H9 (cell line): ENCODE measurements at regions not wholly inside any gene's neighbourhood (a gene's known extent, or its start where the extent isn't known, plus 50 kb on each side); places are given as distances from the start of the nearest gene placed in this dataset.

ENCODE experiments used
- DNase-seq: peaks from one replicate; pipeline ENCODE4 v3.0.0-alpha.2; 2017
- H2AFZ ChIP-seq: one replicate; pipeline ENCODE4 v1.6.1; 2013; ENCODE audit warnings: mild to moderate bottlenecking, low read length, control low read depth, moderate library complexity
- H2AK5ac ChIP-seq: 2 replicates; pipeline ENCODE4 v1.6.1; 2013; ENCODE audit warnings: low read length, control low read depth, mixed read lengths; ENCODE audit not compliant: insufficient read length
- H2BK120ac ChIP-seq: one replicate; pipeline ENCODE4 v1.6.1; 2013; ENCODE audit warnings: low read depth, mild to moderate bottlenecking, low read length, control low read depth, inconsistent platforms; ENCODE audit not compliant: poor library complexity, severe bottlenecking
- H2BK12ac ChIP-seq: 2 replicates; pipeline ENCODE4 v1.6.1; 2013; ENCODE audit warnings: low read length, control low read depth, mixed read lengths, low read depth; ENCODE audit not compliant: insufficient read length
- H2BK15ac ChIP-seq: 2 replicates; pipeline ENCODE4 v1.6.1; 2013; ENCODE audit warnings: low read depth, low read length, control low read depth
- H2BK20ac ChIP-seq: one replicate; pipeline ENCODE4 v1.6.1; 2013; ENCODE audit warnings: low read depth, mild to moderate bottlenecking, low read length, control low read depth, inconsistent platforms; ENCODE audit not compliant: poor library complexity, severe bottlenecking
- H2BK5ac ChIP-seq: 2 replicates; pipeline ENCODE4 v1.6.1; 2013; ENCODE audit warnings: low read length, control low read depth, mixed read lengths; ENCODE audit not compliant: insufficient read length
- H3K14ac ChIP-seq: 2 replicates; pipeline ENCODE4 v1.6.1; 2013; ENCODE audit warnings: low read length, control low read depth; ENCODE audit not compliant: insufficient read depth
- H3K18ac ChIP-seq: 2 replicates; pipeline ENCODE4 v1.6.1; 2013; ENCODE audit warnings: low read depth, mild to moderate bottlenecking, mixed read lengths, low read length, control low read depth; ENCODE audit not compliant: insufficient read length
- H3K23ac ChIP-seq: 2 replicates; pipeline ENCODE4 v1.6.1; 2013; ENCODE audit warnings: low read length, control low read depth, mixed read lengths, low read depth; ENCODE audit not compliant: insufficient read length
- H3K23me2 ChIP-seq: 2 replicates; pipeline ENCODE4 v1.6.1; 2013; ENCODE audit warnings: low read depth, mild to moderate bottlenecking, mixed read lengths, low read length, control low read depth; ENCODE audit not compliant: insufficient read length, poor library complexity, severe bottlenecking
- H3K27ac ChIP-seq: 2 replicates; pipeline ENCODE4 v1.5.1; 2013; ENCODE audit warnings: low read length, control low read depth, mixed read lengths, low read depth; ENCODE audit not compliant: insufficient read length
- H3K27me3 ChIP-seq: 2 replicates; pipeline ENCODE4 v1.6.1; 2013; ENCODE audit warnings: low read length, control low read depth, inconsistent platforms; ENCODE audit not compliant: insufficient read depth
- H3K4ac ChIP-seq: 2 replicates; pipeline ENCODE4 v1.6.1; 2013; ENCODE audit warnings: low read depth, mild to moderate bottlenecking, control low read depth, inconsistent platforms, low read length, moderate library complexity
- H3K4me1 ChIP-seq: 2 replicates; pipeline ENCODE4 v1.6.1; 2013; ENCODE audit warnings: low read length, control low read depth, inconsistent platforms; ENCODE audit not compliant: insufficient read depth
- H3K4me2 ChIP-seq: 2 replicates; pipeline ENCODE4 v1.6.1; 2013; ENCODE audit warnings: low read length, control low read depth, mixed read lengths; ENCODE audit not compliant: insufficient read length, insufficient read depth
- H3K56ac ChIP-seq: 2 replicates; pipeline ENCODE4 v1.6.1; 2013; ENCODE audit warnings: low read depth, mild to moderate bottlenecking, mixed read lengths, low read length, control low read depth; ENCODE audit not compliant: insufficient read length
- H3K79me1 ChIP-seq: 2 replicates; pipeline ENCODE4 v1.6.1; 2013; ENCODE audit warnings: low read depth, mild to moderate bottlenecking, moderate library complexity, low read length, control low read depth, inconsistent platforms; ENCODE audit not compliant: insufficient read depth, poor library complexity, severe bottlenecking
- H3K79me2 ChIP-seq: 2 replicates; pipeline ENCODE4 v1.6.1; 2013; ENCODE audit warnings: low read length, control low read depth, inconsistent platforms; ENCODE audit not compliant: insufficient read depth
- H3K9ac ChIP-seq: 2 replicates; pipeline ENCODE4 v1.6.1; 2013; ENCODE audit warnings: low read length, control low read depth, mixed read lengths; ENCODE audit not compliant: insufficient read length; ENCODE audit errors: extremely low read depth
- H3K9me3 ChIP-seq: one replicate; pipeline ENCODE4 v1.6.1; 2013; ENCODE audit warnings: low read depth, low read length, inconsistent platforms; ENCODE audit not compliant: control insufficient read depth
- H3T11ph ChIP-seq: one replicate; pipeline ENCODE4 v1.6.1; 2013; ENCODE audit warnings: mild to moderate bottlenecking, low read length, control low read depth, inconsistent platforms
- H4K20me1 ChIP-seq: one replicate; pipeline ENCODE4 v1.6.1; 2013; ENCODE audit not compliant: control insufficient read depth, insufficient read length, insufficient read depth
- H4K5ac ChIP-seq: 2 replicates; pipeline ENCODE4 v1.6.1; 2013; ENCODE audit warnings: low read depth, mild to moderate bottlenecking, mixed read lengths, low read length, control low read depth; ENCODE audit not compliant: insufficient read length
- H4K8ac ChIP-seq: replicated peaks from 2 replicates; pipeline ENCODE4 v1.6.1; 2013; ENCODE audit warnings: low read length, control low read depth, mixed read lengths, low read depth; ENCODE audit not compliant: insufficient read length
- H4K91ac ChIP-seq: 2 replicates; pipeline ENCODE4 v1.6.1; 2013; ENCODE audit warnings: low read depth, mild to moderate bottlenecking, moderate library complexity, mixed read lengths, low read length, control low read depth; ENCODE audit not compliant: insufficient read length
- H3K27ac Mint-ChIP-seq, 3 experiments: 2 replicates in 2 of 3; 3 replicates in 1 of 3; pipeline ENCODE4 v1.8.0; 2020 to 2021; ENCODE audit warnings: mixed read lengths in 3 of 3, mild to moderate bottlenecking in 1 of 3, moderate library complexity in 1 of 3
- H3K27me3 Mint-ChIP-seq: 2 replicates; pipeline ENCODE4 v1.8.0; 2021; ENCODE audit warnings: low read depth, mild to moderate bottlenecking, moderate library complexity, mixed read lengths
- H3K36me3 Mint-ChIP-seq, 3 experiments: 2 replicates in 2 of 3; 3 replicates in 1 of 3; pipeline ENCODE4 v1.8.0; 2020 to 2021; ENCODE audit warnings: low read depth in 3 of 3, mixed read lengths in 3 of 3; ENCODE audit not compliant: insufficient read depth in 1 of 3
- H3K4me1 Mint-ChIP-seq, 2 experiments: 2 replicates each; pipeline ENCODE4 v1.8.0; 2020; ENCODE audit warnings: mixed read lengths in 2 of 2
- H3K4me3 Mint-ChIP-seq, 2 experiments: 2 replicates in 1 of 2; 3 replicates in 1 of 2; pipeline ENCODE4 v1.8.0; 2020 to 2021; ENCODE audit warnings: mild to moderate bottlenecking in 2 of 2, mixed read lengths in 2 of 2, moderate library complexity in 1 of 2
- H3K9me3 Mint-ChIP-seq, 2 experiments: 2 replicates in 1 of 2; 3 replicates in 1 of 2; pipeline ENCODE4 v1.8.0; 2020; ENCODE audit warnings: mild to moderate bottlenecking in 2 of 2, mixed read lengths in 2 of 2, moderate library complexity in 1 of 2
- CTCF ChIP-seq: fragments of 200-600 bp; sonication (generic); conservative IDR thresholded peaks from 3 replicates; pipeline ENCODE4 v1.8.0; 2021; ENCODE audit warnings: antibody characterized with exemption, mild to moderate bottlenecking
- WGBS: extraction: QIAGEN DNeasy Blood & Tissue Kit; methylation state at CpG from one replicate; pipeline ENCODE4 v1.1.7; 2013; ENCODE audit warnings: missing lambda C conversion rate, low lambda C conversion rate, mixed read lengths; ENCODE audit not compliant: insufficient read length; ENCODE audit errors: extremely low coverage; 5-methylcytosine and 5-hydroxymethylcytosine counted together

- Histone ChIP-seq H2BK5ac (no peak overlapping the region), H3K23ac (no peak overlapping the region), H3K27me3 (no peaks in the 10 kb centered on the region), H3K4ac (no peak overlapping the region), H4K20me1 (no peaks in the 10 kb centered on the region), H4K5ac (no peak overlapping the region), H3K14ac (no peak overlapping the region), H2AK5ac (no peak overlapping the region), H2BK15ac (no peak overlapping the region), H3K4me1 (no peaks in the 10 kb centered on the region), H3K79me1 (no peaks in the 10 kb centered on the region), H3K9ac (no peak overlapping the region), H2AFZ (no peak overlapping the region), H3T11ph (no peak overlapping the region), H3K9me3 (no peaks in the 10 kb centered on the region), H2BK120ac (no peak overlapping the region), H3K56ac (no peak overlapping the region), H2BK12ac (no peak overlapping the region), H4K8ac (no peak overlapping the region), H2BK20ac (no peak overlapping the region), H3K27ac (no peak overlapping the region), H3K79me2 (no peaks in the 10 kb centered on the region), H3K23me2 (no peaks in the 10 kb centered on the region), H3K18ac (no peak overlapping the region), H4K91ac (no peak overlapping the region), H3K4me2 (no peak overlapping the region)
- no peaks in the 10 kb centered on the region; a peak in 1 of 5 replicates for H3K9me3 Mint-ChIP-seq
- no peak for TF ChIP-seq CTCF
- no peaks in the 10 kb centered on the region for H3K36me3 Mint-ChIP-seq
- no peak overlapping the region for H3K4me3 Mint-ChIP-seq
- H3K4me1 Mint-ChIP-seq, result no peaks in the 10 kb centered on the region
- no peak for DNase-seq
- no peak overlapping the region for H3K27ac Mint-ChIP-seq
- no peaks in the 10 kb centered on the region; the same call in 1 of the 2 replicates for H3K27me3 Mint-ChIP-seq
- no CpG with 5 or more reads among the region's 10 CpGs for WGBS
Measured at GRCh38 chr7:156234666-156235494, 405.7 kb upstream of the RNF32 start.
